A549 (cell line): ENCODE measurements at regions not wholly inside any gene's neighbourhood (a gene's known extent, or its start where the extent isn't known, plus 50 kb on each side); places are given as distances from the start of the nearest gene placed in this dataset.

ENCODE experiments used
- CEBPB ChIP-seq, 2 experiments: fragments of >200 bp in 1 of 2; sonication (Bioruptor Twin) in 1 of 2; formaldehyde crosslinking in 1 of 2; IDR thresholded peaks; 2 replicates each; pipeline ENCODE4 v1.6.1; 2012 to 2016
- EP300 ChIP-seq, 2 experiments: fragments of >200 bp; sonication (Bioruptor Twin); formaldehyde crosslinking; IDR thresholded peaks; 2 replicates in 1 of 2; 3 replicates in 1 of 2; pipeline ENCODE4 v1.6.1; 2016 to 2017
- NPAS2 ChIP-seq: fragments of 250-450 bp; sonication (Bioruptor Pico); IDR thresholded peaks from 2 replicates; pipeline ENCODE4 v1.8.0; 2022; ENCODE audit warnings: mild to moderate bottlenecking, moderate library complexity, borderline replicate concordance
- POLR2A ChIP-seq: IDR thresholded peaks from 2 replicates; pipeline ENCODE4 v1.6.1; 2012; ENCODE audit warnings: mild to moderate bottlenecking, low read length
- POLR2AphosphoS2 ChIP-seq: conservative IDR thresholded peaks from 2 replicates; pipeline ENCODE4 v1.6.1; 2012; ENCODE audit warnings: low read length, improper control_type of control experiment, inconsistent platforms
- RFX5 ChIP-seq: fragments of 450-650 bp; IDR thresholded peaks from 2 replicates; pipeline ENCODE4 v1.7.1; 2014; ENCODE audit warnings: antibody characterized with exemption, mild to moderate bottlenecking, moderate library complexity
- SMC3 ChIP-seq: fragments of >200 bp; sonication (Bioruptor Twin); formaldehyde crosslinking; IDR thresholded peaks from 3 replicates; pipeline ENCODE4 v1.6.1; 2018; ENCODE audit warnings: inconsistent platforms
- TP53 ChIP-seq: fragments of 250-450 bp; sonication (Bioruptor Pico); IDR thresholded peaks from 2 replicates; pipeline ENCODE4 v1.5.0; 2021; ENCODE audit warnings: mild to moderate bottlenecking, moderate library complexity
- TF ChIP-seq, protein P1 (sequence below): fragments of >200 bp; sonication (Bioruptor Twin); formaldehyde crosslinking; IDR thresholded peaks from 3 replicates; pipeline ENCODE4 v1.5.1; 2016
- TF ChIP-seq, protein P2 (sequence below): fragments of >200 bp; sonication (Bioruptor Twin); formaldehyde crosslinking; IDR thresholded peaks from 3 replicates; pipeline ENCODE4 v1.6.1; 2016
- TF ChIP-seq, protein P3 (sequence below): IDR thresholded peaks from 2 replicates; pipeline ENCODE4 v1.6.1; 2012
- TF ChIP-seq, protein P4 (sequence below): fragments of 450-650 bp; IDR thresholded peaks from 2 replicates; pipeline ENCODE4 v1.6.1; 2014; ENCODE audit warnings: antibody characterized with exemption
- TF ChIP-seq, protein P5 (sequence below): IDR thresholded peaks from 2 replicates; pipeline ENCODE4 v1.6.1; 2012; ENCODE audit warnings: low read depth, borderline replicate concordance
- TF ChIP-seq, protein P6 (sequence below): fragments of 200-600 bp; sonication (generic); IDR thresholded peaks from 2 replicates; pipeline ENCODE4 v1.6.1; 2016; ENCODE audit warnings: antibody characterized with exemption, mild to moderate bottlenecking, moderate library complexity

DNA sequence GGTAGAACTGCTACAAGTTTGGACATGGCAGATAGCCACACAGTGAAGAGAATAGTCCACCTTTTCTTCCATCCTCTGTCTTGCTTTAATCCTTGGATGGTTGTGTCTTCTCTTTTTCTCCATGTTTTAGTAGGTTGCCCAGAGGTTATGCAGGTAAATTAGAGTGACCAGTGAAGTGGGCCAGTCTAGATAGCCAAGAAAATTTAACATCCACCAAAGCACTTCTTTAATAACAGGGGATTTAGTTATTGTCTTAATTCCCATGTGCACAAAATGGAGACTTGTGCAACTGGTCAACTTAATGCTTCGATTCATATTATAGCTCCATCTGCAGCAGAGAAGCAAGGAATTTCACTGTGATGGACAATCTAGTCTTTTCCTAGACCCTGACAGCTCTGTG lies 58.8 kb upstream of the RCN1 start:
- TF ChIP-seq, protein P1, sequence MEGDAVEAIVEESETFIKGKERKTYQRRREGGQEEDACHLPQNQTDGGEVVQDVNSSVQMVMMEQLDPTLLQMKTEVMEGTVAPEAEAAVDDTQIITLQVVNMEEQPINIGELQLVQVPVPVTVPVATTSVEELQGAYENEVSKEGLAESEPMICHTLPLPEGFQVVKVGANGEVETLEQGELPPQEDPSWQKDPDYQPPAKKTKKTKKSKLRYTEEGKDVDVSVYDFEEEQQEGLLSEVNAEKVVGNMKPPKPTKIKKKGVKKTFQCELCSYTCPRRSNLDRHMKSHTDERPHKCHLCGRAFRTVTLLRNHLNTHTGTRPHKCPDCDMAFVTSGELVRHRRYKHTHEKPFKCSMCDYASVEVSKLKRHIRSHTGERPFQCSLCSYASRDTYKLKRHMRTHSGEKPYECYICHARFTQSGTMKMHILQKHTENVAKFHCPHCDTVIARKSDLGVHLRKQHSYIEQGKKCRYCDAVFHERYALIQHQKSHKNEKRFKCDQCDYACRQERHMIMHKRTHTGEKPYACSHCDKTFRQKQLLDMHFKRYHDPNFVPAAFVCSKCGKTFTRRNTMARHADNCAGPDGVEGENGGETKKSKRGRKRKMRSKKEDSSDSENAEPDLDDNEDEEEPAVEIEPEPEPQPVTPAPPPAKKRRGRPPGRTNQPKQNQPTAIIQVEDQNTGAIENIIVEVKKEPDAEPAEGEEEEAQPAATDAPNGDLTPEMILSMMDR, result no peak
- TF ChIP-seq CEBPB (IDR thresholded peaks at IDR 0.05) (no peak), POLR2A (no peak), RFX5 (no peak), SMC3 (no peak), EP300 (IDR thresholded peaks at IDR 0.05) (no peak), POLR2AphosphoS2 (no peak), NPAS2 (CRISPR knock-in tag) (no peak), TP53 (no peak)
- TF ChIP-seq, protein P2, sequence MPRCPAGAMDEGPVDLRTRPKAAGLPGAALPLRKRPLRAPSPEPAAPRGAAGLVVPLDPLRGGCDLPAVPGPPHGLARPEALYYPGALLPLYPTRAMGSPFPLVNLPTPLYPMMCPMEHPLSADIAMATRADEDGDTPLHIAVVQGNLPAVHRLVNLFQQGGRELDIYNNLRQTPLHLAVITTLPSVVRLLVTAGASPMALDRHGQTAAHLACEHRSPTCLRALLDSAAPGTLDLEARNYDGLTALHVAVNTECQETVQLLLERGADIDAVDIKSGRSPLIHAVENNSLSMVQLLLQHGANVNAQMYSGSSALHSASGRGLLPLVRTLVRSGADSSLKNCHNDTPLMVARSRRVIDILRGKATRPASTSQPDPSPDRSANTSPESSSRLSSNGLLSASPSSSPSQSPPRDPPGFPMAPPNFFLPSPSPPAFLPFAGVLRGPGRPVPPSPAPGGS, result no peak
- TF ChIP-seq, protein P3, sequence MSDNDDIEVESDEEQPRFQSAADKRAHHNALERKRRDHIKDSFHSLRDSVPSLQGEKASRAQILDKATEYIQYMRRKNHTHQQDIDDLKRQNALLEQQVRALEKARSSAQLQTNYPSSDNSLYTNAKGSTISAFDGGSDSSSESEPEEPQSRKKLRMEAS, result no peak
- TF ChIP-seq, protein P4, sequence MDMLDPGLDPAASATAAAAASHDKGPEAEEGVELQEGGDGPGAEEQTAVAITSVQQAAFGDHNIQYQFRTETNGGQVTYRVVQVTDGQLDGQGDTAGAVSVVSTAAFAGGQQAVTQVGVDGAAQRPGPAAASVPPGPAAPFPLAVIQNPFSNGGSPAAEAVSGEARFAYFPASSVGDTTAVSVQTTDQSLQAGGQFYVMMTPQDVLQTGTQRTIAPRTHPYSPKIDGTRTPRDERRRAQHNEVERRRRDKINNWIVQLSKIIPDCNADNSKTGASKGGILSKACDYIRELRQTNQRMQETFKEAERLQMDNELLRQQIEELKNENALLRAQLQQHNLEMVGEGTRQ, result no peak
- TF ChIP-seq, protein P5, sequence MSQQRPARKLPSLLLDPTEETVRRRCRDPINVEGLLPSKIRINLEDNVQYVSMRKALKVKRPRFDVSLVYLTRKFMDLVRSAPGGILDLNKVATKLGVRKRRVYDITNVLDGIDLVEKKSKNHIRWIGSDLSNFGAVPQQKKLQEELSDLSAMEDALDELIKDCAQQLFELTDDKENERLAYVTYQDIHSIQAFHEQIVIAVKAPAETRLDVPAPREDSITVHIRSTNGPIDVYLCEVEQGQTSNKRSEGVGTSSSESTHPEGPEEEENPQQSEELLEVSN, result no peak
- TF ChIP-seq, protein P6, sequence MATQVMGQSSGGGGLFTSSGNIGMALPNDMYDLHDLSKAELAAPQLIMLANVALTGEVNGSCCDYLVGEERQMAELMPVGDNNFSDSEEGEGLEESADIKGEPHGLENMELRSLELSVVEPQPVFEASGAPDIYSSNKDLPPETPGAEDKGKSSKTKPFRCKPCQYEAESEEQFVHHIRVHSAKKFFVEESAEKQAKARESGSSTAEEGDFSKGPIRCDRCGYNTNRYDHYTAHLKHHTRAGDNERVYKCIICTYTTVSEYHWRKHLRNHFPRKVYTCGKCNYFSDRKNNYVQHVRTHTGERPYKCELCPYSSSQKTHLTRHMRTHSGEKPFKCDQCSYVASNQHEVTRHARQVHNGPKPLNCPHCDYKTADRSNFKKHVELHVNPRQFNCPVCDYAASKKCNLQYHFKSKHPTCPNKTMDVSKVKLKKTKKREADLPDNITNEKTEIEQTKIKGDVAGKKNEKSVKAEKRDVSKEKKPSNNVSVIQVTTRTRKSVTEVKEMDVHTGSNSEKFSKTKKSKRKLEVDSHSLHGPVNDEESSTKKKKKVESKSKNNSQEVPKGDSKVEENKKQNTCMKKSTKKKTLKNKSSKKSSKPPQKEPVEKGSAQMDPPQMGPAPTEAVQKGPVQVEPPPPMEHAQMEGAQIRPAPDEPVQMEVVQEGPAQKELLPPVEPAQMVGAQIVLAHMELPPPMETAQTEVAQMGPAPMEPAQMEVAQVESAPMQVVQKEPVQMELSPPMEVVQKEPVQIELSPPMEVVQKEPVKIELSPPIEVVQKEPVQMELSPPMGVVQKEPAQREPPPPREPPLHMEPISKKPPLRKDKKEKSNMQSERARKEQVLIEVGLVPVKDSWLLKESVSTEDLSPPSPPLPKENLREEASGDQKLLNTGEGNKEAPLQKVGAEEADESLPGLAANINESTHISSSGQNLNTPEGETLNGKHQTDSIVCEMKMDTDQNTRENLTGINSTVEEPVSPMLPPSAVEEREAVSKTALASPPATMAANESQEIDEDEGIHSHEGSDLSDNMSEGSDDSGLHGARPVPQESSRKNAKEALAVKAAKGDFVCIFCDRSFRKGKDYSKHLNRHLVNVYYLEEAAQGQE, result no peak
